Mammary epithelial cell (primary cell): ENCODE measurements at regions not wholly inside any gene's neighbourhood (a gene's known extent, or its start where the extent isn't known, plus 50 kb on each side); places are given as distances from the start of the nearest gene placed in this dataset.

ENCODE experiments used
- EZH2 ChIP-seq: IDR thresholded peaks from 2 replicates; pipeline ENCODE4 v1.6.1; 2012; ENCODE audit warnings: low read length, inconsistent platforms, borderline replicate concordance
- TF ChIP-seq, protein P1 (sequence below), 2 donors: IDR thresholded peaks in 1 of 2; conservative IDR thresholded peaks in 1 of 2; 2 replicates each; pipeline ENCODE4 v1.5.1; 2011 to 2012; ENCODE audit warnings: inconsistent platforms in 2 of 2, low read length in 2 of 2, mild to moderate bottlenecking in 2 of 2, control low read depth in 1 of 2, low read depth in 1 of 2; ENCODE audit not compliant: insufficient read depth in 1 of 2; ENCODE audit errors: extremely low read depth in 1 of 2

DNA sequence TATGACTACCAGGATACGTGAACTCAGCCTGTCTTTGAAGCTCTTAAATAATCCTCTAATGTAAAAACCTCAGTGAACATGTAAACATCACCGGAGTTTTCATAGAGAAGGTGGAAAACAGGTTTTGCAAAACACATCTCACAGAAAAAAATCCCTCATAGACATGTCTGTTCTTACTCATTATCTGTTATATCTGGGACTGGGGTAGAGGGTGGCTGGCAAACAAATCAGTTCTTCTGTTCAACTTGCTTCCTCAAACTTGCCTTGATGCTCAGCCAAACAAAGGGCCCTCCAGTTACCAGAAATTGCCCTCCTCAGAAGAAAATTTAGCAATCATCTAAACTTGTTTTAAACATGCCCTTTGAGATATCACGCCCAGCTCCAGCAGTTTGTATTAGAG is 66.1 kb upstream of the CXADR start:
- TF ChIP-seq EZH2 = no peak
- TF ChIP-seq, protein P1, sequence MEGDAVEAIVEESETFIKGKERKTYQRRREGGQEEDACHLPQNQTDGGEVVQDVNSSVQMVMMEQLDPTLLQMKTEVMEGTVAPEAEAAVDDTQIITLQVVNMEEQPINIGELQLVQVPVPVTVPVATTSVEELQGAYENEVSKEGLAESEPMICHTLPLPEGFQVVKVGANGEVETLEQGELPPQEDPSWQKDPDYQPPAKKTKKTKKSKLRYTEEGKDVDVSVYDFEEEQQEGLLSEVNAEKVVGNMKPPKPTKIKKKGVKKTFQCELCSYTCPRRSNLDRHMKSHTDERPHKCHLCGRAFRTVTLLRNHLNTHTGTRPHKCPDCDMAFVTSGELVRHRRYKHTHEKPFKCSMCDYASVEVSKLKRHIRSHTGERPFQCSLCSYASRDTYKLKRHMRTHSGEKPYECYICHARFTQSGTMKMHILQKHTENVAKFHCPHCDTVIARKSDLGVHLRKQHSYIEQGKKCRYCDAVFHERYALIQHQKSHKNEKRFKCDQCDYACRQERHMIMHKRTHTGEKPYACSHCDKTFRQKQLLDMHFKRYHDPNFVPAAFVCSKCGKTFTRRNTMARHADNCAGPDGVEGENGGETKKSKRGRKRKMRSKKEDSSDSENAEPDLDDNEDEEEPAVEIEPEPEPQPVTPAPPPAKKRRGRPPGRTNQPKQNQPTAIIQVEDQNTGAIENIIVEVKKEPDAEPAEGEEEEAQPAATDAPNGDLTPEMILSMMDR (conservative IDR thresholded peaks at IDR 0.05 in 1 of 2, IDR thresholded peaks at IDR 0.05 in 1 of 2; ENCODE audit: extremely low read depth in 1 of 2, insufficient read depth in 1 of 2, low read depth in 1 of 2, low read length in 2 of 2) = no peak
